ENCODE measurements at regions not wholly inside any gene's neighbourhood (a gene's known extent, or its start where the extent isn't known, plus 50 kb on each side); places are given as distances from the start of the nearest gene placed in this dataset.

DNA sequence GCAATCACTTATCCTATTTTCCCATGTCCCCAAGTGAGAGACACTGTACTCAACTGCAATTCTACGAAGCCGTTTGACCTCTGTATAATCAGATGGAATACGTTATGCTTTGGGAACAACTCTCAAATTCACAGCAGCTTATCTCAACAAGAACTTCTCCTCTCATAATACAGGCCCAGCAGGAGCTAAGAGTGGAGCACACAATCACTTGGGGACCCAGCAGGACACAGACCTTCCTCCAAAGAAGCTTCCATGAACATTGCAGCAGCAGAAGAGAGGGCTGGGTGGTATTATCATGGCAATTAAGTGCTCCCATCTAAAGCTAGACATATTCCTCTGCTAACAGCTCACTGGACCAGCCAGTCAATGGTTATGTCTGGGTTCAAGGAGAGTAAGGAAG, 428.3 kb upstream of the MIR17HG start:
- TF ChIP-seq, protein P1, sequence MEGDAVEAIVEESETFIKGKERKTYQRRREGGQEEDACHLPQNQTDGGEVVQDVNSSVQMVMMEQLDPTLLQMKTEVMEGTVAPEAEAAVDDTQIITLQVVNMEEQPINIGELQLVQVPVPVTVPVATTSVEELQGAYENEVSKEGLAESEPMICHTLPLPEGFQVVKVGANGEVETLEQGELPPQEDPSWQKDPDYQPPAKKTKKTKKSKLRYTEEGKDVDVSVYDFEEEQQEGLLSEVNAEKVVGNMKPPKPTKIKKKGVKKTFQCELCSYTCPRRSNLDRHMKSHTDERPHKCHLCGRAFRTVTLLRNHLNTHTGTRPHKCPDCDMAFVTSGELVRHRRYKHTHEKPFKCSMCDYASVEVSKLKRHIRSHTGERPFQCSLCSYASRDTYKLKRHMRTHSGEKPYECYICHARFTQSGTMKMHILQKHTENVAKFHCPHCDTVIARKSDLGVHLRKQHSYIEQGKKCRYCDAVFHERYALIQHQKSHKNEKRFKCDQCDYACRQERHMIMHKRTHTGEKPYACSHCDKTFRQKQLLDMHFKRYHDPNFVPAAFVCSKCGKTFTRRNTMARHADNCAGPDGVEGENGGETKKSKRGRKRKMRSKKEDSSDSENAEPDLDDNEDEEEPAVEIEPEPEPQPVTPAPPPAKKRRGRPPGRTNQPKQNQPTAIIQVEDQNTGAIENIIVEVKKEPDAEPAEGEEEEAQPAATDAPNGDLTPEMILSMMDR (IDR thresholded peaks at IDR 0.05), result no peak
- TF ChIP-seq EP300 (IDR thresholded peaks at IDR 0.05), result no peak

All from gastroesophageal sphincter (tissue), 3 donors.